HL-60 (cell line): ENCODE measurements at regions not wholly inside any gene's neighbourhood (a gene's known extent, or its start where the extent isn't known, plus 50 kb on each side); places are given as distances from the start of the nearest gene placed in this dataset.

Experiments
- POLR2AphosphoS5 ChIP-seq: IDR thresholded peaks from 2 replicates; pipeline ENCODE4 v1.6.1; 2012; ENCODE audit warnings: low read depth
- TF ChIP-seq, protein P1 (sequence below): IDR thresholded peaks from one replicate; pipeline ENCODE4 v1.5.1; 2011; ENCODE audit warnings: low read length, control low read depth, inconsistent platforms; ENCODE audit not compliant: insufficient read depth
- TF ChIP-seq, protein P2 (sequence below): IDR thresholded peaks from 2 replicates; pipeline ENCODE4 v1.6.1; 2012; ENCODE audit warnings: low read depth; ENCODE audit not compliant: insufficient replicate concordance

- TF ChIP-seq, protein P1, sequence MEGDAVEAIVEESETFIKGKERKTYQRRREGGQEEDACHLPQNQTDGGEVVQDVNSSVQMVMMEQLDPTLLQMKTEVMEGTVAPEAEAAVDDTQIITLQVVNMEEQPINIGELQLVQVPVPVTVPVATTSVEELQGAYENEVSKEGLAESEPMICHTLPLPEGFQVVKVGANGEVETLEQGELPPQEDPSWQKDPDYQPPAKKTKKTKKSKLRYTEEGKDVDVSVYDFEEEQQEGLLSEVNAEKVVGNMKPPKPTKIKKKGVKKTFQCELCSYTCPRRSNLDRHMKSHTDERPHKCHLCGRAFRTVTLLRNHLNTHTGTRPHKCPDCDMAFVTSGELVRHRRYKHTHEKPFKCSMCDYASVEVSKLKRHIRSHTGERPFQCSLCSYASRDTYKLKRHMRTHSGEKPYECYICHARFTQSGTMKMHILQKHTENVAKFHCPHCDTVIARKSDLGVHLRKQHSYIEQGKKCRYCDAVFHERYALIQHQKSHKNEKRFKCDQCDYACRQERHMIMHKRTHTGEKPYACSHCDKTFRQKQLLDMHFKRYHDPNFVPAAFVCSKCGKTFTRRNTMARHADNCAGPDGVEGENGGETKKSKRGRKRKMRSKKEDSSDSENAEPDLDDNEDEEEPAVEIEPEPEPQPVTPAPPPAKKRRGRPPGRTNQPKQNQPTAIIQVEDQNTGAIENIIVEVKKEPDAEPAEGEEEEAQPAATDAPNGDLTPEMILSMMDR, result no peak
- TF ChIP-seq POLR2AphosphoS5, result no peak
- TF ChIP-seq, protein P2, sequence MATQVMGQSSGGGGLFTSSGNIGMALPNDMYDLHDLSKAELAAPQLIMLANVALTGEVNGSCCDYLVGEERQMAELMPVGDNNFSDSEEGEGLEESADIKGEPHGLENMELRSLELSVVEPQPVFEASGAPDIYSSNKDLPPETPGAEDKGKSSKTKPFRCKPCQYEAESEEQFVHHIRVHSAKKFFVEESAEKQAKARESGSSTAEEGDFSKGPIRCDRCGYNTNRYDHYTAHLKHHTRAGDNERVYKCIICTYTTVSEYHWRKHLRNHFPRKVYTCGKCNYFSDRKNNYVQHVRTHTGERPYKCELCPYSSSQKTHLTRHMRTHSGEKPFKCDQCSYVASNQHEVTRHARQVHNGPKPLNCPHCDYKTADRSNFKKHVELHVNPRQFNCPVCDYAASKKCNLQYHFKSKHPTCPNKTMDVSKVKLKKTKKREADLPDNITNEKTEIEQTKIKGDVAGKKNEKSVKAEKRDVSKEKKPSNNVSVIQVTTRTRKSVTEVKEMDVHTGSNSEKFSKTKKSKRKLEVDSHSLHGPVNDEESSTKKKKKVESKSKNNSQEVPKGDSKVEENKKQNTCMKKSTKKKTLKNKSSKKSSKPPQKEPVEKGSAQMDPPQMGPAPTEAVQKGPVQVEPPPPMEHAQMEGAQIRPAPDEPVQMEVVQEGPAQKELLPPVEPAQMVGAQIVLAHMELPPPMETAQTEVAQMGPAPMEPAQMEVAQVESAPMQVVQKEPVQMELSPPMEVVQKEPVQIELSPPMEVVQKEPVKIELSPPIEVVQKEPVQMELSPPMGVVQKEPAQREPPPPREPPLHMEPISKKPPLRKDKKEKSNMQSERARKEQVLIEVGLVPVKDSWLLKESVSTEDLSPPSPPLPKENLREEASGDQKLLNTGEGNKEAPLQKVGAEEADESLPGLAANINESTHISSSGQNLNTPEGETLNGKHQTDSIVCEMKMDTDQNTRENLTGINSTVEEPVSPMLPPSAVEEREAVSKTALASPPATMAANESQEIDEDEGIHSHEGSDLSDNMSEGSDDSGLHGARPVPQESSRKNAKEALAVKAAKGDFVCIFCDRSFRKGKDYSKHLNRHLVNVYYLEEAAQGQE, result no peak
These were observed 640.1 kb downstream of the IQCM start for GRCh38 chr4:149175549-149175948.
